Adrenal gland (tissue), 9 donors: ENCODE measurements at regions not wholly inside any gene's neighbourhood (a gene's known extent, or its start where the extent isn't known, plus 50 kb on each side); places are given as distances from the start of the nearest gene placed in this dataset.

Experiments
- DNase-seq, 7 donors: peaks; one replicate each; pipeline ENCODE4 v3.0.0-alpha.2; 2019 to 2020
- H3K27ac ChIP-seq, 5 donors: fragments of 200-600 bp; sonication (generic) in 4 of 5; 1 replicate in 3 of 5; 2 replicates in 2 of 5; pipeline versions ENCODE4 v1.5.1 to v1.8.0; 2016 to 2020; ENCODE audit warnings: mild to moderate bottlenecking in 1 of 5
- H3K27me3 ChIP-seq: fragments of 200-600 bp; 2 replicates; pipeline ENCODE4 v1.8.0; 2021
- H3K36me3 ChIP-seq, 2 donors: fragments of 200-600 bp; replicated peaks in 1 of 2; 1 replicate in 1 of 2; 2 replicates in 1 of 2; pipeline versions ENCODE4 v1.5.1 to v1.8.0; 2018 to 2022
- H3K4me1 ChIP-seq, 2 donors: fragments of 200-600 bp; replicated peaks in 1 of 2; 1 replicate in 1 of 2; 2 replicates in 1 of 2; pipeline versions ENCODE4 v1.5.1 to v1.8.0; 2018 to 2021
- H3K4me3 ChIP-seq, 4 donors: fragments of 200-600 bp; sonication (generic) in 3 of 4; one replicate each; pipeline ENCODE4 v1.5.1; 2016 to 2018
- H3K9me3 ChIP-seq, 3 donors: fragments of 200-600 bp; sonication (generic) in 1 of 3; replicated peaks in 1 of 3; 1 replicate in 2 of 3; 2 replicates in 1 of 3; pipeline versions ENCODE4 v1.5.1 to v1.8.0; 2016 to 2021
- POLR2A ChIP-seq, 2 donors: fragments of 450-650 bp; IDR thresholded peaks; one replicate each; pipeline ENCODE4 v1.6.1; 2017; ENCODE audit warnings: antibody characterized with exemption in 2 of 2, mild to moderate bottlenecking in 2 of 2, moderate library complexity in 1 of 2
- WGBS, 4 donors: extraction: QIAGEN DNeasy Blood & Tissue Kit in 2 of 4; methylation state at CpG; one replicate each; pipeline versions ENCODE4 v1.1.5 to v1.1.7; 2013 to 2017; 5-methylcytosine and 5-hydroxymethylcytosine counted together
- intact Hi-C, 2 donors: fragments of 100-400 bp; cut with DNase I; formaldehyde crosslinking; loops; one replicate each; pipeline versions ENCODE4 v1.14.1 to v1.15.0; 2022 to 2023
- TF ChIP-seq, protein P1 (sequence below), 6 experiments: fragments of 450-650 bp in 4 of 6; fragments of 200-600 bp in 2 of 6; sonication (generic) in 1 of 6; IDR thresholded peaks; 1 replicate in 5 of 6; 2 replicates in 1 of 6; pipeline versions ENCODE4 v1.5.1 to v1.8.0; 2016 to 2021; ENCODE audit warnings: antibody characterized with exemption in 6 of 6, mild to moderate bottlenecking in 2 of 6, moderate library complexity in 1 of 6
- donor health status: healthy with polysubstance abuse.
- donor health status: Bipolar disorder and iron deficiency.
- donor health status: DM: yes; HTN: yes; CAD: no.
- donor health status: DM: no; HTN: no; CAD: no.
- donor health status: DM: no; HTN: no; CAD: no.

GRCh38 chr12:90244232-90244631 lies 535.6 kb upstream of the ATP2B1 start:
- H3K27me3 ChIP-seq, result no peaks in the 10 kb centered on the region
- DNase-seq, result no peak
- H3K9me3 ChIP-seq, result no peaks in the 10 kb centered on the region
- H3K27ac ChIP-seq, result no peak overlapping the region
- TF ChIP-seq, protein P1, sequence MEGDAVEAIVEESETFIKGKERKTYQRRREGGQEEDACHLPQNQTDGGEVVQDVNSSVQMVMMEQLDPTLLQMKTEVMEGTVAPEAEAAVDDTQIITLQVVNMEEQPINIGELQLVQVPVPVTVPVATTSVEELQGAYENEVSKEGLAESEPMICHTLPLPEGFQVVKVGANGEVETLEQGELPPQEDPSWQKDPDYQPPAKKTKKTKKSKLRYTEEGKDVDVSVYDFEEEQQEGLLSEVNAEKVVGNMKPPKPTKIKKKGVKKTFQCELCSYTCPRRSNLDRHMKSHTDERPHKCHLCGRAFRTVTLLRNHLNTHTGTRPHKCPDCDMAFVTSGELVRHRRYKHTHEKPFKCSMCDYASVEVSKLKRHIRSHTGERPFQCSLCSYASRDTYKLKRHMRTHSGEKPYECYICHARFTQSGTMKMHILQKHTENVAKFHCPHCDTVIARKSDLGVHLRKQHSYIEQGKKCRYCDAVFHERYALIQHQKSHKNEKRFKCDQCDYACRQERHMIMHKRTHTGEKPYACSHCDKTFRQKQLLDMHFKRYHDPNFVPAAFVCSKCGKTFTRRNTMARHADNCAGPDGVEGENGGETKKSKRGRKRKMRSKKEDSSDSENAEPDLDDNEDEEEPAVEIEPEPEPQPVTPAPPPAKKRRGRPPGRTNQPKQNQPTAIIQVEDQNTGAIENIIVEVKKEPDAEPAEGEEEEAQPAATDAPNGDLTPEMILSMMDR (IDR thresholded peaks at IDR 0.05), result no peak
- TF ChIP-seq POLR2A (IDR thresholded peaks at IDR 0.05), result no peak
- H3K36me3 ChIP-seq, result no peaks in the 10 kb centered on the region
- H3K4me3 ChIP-seq, result no peak overlapping the region
- intact Hi-C loops, result no loop called here
- H3K4me1 ChIP-seq, result no peaks in the 10 kb centered on the region
- WGBS, 4 donors, result 81 to 88% (median 86%) methylated on average over 3 of the region's 3 CpGs

- Histone ChIP-seq H3K9me3 (no peaks in the 10 kb centered on the region), H3K36me3 (no peaks in the 10 kb centered on the region), H3K4me3 (no peak overlapping the region), H3K27ac (no peak overlapping the region), H3K27me3 (no peaks in the 10 kb centered on the region), H3K4me1 (no peaks in the 10 kb centered on the region)
- intact Hi-C loops, result no loop called here
- TF ChIP-seq, protein P1 (IDR thresholded peaks at IDR 0.05), result no peak
- TF ChIP-seq POLR2A (IDR thresholded peaks at IDR 0.05), result no peak
- no peak for DNase-seq
- 63 to 90% (median 73%) methylated on average over 4 of the region's 4 CpGs for WGBS, 4 donors
Observed at GRCh38 chr12:90243211-90243610, 534.6 kb upstream of the ATP2B1 start.

GRCh38 chr12:90239732-90240260 lies 531.2 kb upstream of the ATP2B1 start:
- no peak for DNase-seq
- H3K36me3 ChIP-seq, result no peaks in the 10 kb centered on the region
- intact Hi-C loops, result no loop called here
- TF ChIP-seq, protein P1 (IDR thresholded peaks at IDR 0.05), result no peak
- TF ChIP-seq POLR2A (IDR thresholded peaks at IDR 0.05), result no peak
- H3K4me1 ChIP-seq, result no peaks in the 10 kb centered on the region
- H3K27me3 ChIP-seq, result no peaks in the 10 kb centered on the region
- H3K4me3 ChIP-seq, result no peak overlapping the region
- no peaks in the 10 kb centered on the region for H3K9me3 ChIP-seq
- WGBS, 4 donors, result 71 to 82% (median 79%) methylated on average over 1 of the region's 1 CpG
- H3K27ac ChIP-seq, result no peak overlapping the region

DNA sequence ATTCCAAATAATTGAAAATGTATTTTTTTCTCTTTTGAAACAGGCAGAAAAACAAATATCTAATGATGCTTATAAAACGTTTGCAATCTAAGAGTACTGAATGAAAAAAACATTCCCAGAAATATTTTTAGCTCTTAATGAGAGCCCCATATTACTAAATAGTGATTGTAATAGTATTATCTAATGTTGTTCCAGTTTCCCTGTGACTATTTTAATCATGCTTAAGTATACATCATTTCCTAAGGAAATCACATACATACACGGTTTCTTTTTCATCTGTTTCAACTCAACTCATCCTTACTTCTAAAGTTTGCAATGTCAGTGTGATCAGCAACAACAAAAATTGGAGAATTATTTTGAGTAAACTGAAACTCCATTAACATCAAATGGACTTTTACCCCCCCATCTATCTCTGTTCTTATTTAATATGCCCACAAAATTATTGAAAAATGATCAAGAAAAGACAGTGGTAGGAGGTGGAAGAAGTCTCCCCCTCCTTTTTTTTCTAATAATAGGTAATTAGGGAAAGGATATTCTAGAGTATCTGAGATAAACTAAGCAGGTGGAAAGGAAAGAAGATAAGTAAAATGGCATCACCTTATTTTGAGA lies 530.1 kb upstream of the ATP2B1 start:
- intact Hi-C loops, result no loop called here
- 30 to 45% (median 40%) methylated on average over 2 of the region's 2 CpGs for WGBS, 4 donors
- TF ChIP-seq, protein P1 (IDR thresholded peaks at IDR 0.05), result no peak
- no peak for TF ChIP-seq POLR2A (IDR thresholded peaks at IDR 0.05)
- DNase-seq, result no peak
- Histone ChIP-seq H3K27me3 (no peaks in the 10 kb centered on the region), H3K36me3 (no peaks in the 10 kb centered on the region), H3K9me3 (no peaks in the 10 kb centered on the region), H3K27ac (no peak overlapping the region), H3K4me3 (no peak overlapping the region), H3K4me1 (no peaks in the 10 kb centered on the region)
